Smooth muscle cell (in vitro differentiated cells): ENCODE measurements at regions not wholly inside any gene's neighbourhood (a gene's known extent, or its start where the extent isn't known, plus 50 kb on each side); places are given as distances from the start of the nearest gene placed in this dataset.

Experiments
- DNase-seq: peaks from one replicate; lab custom pipeline; 2025; ENCODE audit not compliant: unreplicated experiment; lab: John Stamatoyannopoulos, UW
- H2AFZ ChIP-seq: fragments of 200-600 bp; sonication (generic); 2 replicates; pipeline ENCODE4 v1.6.0; 2016; ENCODE audit warnings: antibody characterized with exemption, low read depth, mild to moderate bottlenecking
- H3F3A ChIP-seq: fragments of 200-600 bp; sonication (generic); 2 replicates; pipeline ENCODE4 v1.6.0; 2017; ENCODE audit warnings: antibody characterized with exemption, low read depth
- H3K27ac ChIP-seq: fragments of 200-600 bp; sonication (generic); 2 replicates; pipeline ENCODE4 v1.5.1; 2016; ENCODE audit warnings: low read depth, mild to moderate bottlenecking
- H3K27me3 ChIP-seq: fragments of 200-600 bp; sonication (generic); 2 replicates; pipeline ENCODE4 v1.6.1; 2016; ENCODE audit warnings: low read depth, mild to moderate bottlenecking
- H3K36me3 ChIP-seq: fragments of 200-600 bp; sonication (generic); 2 replicates; pipeline ENCODE4 v1.5.1; 2016; ENCODE audit warnings: low read depth
- H3K4me1 ChIP-seq: fragments of 200-600 bp; sonication (generic); 2 replicates; pipeline ENCODE4 v1.5.1; 2016; ENCODE audit warnings: low read depth
- H3K4me2 ChIP-seq: fragments of 200-600 bp; sonication (generic); 2 replicates; pipeline ENCODE4 v1.6.0; 2016; ENCODE audit warnings: mild to moderate bottlenecking
- H3K4me3 ChIP-seq: fragments of 200-600 bp; sonication (generic); 2 replicates; pipeline ENCODE4 v1.5.1; 2016; ENCODE audit warnings: mild to moderate bottlenecking
- H3K79me2 ChIP-seq: fragments of 200-600 bp; sonication (generic); 2 replicates; pipeline ENCODE4 v1.6.0; 2016; ENCODE audit warnings: low read depth, mild to moderate bottlenecking
- H3K9ac ChIP-seq: fragments of 200-600 bp; sonication (generic); 2 replicates; pipeline ENCODE4 v1.6.0; 2016; ENCODE audit warnings: low read depth
- H3K9me3 ChIP-seq: fragments of 200-600 bp; sonication (generic); replicated peaks from 2 replicates; pipeline ENCODE4 v1.5.1; 2016; ENCODE audit warnings: low read depth
- H4K20me1 ChIP-seq: fragments of 200-600 bp; sonication (generic); 2 replicates; pipeline ENCODE4 v1.6.0; 2016; ENCODE audit warnings: low read depth
- CTCF ChIP-seq: fragments of 200-600 bp; sonication (generic); IDR thresholded peaks from 2 replicates; pipeline ENCODE4 v1.5.1; 2017; ENCODE audit warnings: borderline replicate concordance, mild to moderate bottlenecking, antibody characterized with exemption; ENCODE audit not compliant: insufficient read depth, poor library complexity, severe bottlenecking
- WGBS: methylation state at CpG from one replicate; pipeline ENCODE4 v1.1.7; 2016; ENCODE audit warnings: low lambda C conversion rate; 5-methylcytosine and 5-hydroxymethylcytosine counted together

DNA sequence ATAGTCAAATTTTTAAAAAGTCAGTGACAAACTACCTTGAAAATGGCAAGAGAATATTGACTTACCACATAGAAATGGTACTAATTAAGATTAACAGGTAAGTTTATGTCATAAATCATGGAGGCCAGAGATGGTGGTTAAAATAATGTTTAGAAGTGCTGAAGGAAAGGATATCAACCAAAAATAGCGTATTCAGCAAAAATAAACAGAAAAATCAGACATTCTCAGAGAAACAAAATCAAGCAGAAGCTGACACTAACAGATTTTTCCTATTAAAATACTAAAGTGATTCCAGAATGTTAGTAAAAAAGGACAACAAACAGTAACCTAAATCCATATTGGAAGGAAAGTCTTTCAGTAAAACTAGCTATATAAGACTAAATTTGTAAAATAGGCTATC is 959.9 kb upstream of the CDH10 start:
- no peak for TF ChIP-seq CTCF
- H3K4me3 ChIP-seq: no peak overlapping the region
- no peak overlapping the region for H3K27ac ChIP-seq

DNA sequence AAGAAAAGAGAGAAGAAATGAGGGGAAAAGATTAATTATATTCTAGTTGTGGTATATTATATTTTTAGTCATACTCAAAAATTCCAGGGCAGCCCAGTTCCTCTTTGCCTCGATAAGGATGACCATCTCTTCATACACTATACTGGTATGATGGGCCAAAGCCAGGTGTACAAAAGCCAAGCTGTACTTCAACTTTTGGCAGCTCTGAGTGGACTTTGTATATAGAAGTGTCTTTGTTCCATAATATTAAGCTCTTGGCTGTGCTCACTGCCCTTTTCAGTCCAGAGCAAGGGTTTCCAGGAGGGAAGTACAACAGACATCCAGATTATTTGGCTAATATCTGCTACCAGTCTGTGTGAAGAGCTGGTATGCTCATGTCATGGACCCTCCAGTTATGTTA is 934.3 kb upstream of the CDH10 start:
- Histone ChIP-seq H3K9me3 (peaks cover 3% of the 10 kb centered on the region), H3K4me3 (no peak overlapping the region), H3K4me1 (no peaks in the 10 kb centered on the region), H3K79me2 (no peaks in the 10 kb centered on the region), H3K27ac (no peak overlapping the region), H3F3A (no peaks in the 10 kb centered on the region), H2AFZ (no peak overlapping the region), H3K36me3 (no peaks in the 10 kb centered on the region), H3K4me2 (no peak overlapping the region), H3K27me3 (no peaks in the 10 kb centered on the region), H4K20me1 (no peaks in the 10 kb centered on the region), H3K9ac (no peak overlapping the region)
- WGBS: 100% methylated on average over 1 of the region's 1 CpG
- no peak for DNase-seq
- no peak for TF ChIP-seq CTCF

More for the DNA sequence above, 959.9 kb upstream of the CDH10 start:
- H3F3A ChIP-seq: no peaks in the 10 kb centered on the region
- no peaks in the 10 kb centered on the region for H4K20me1 ChIP-seq
- DNase-seq: no peak
- H3K27me3 ChIP-seq: no peaks in the 10 kb centered on the region
- no peaks in the 10 kb centered on the region for H3K9me3 ChIP-seq
- no peak overlapping the region for H2AFZ ChIP-seq
- no peak overlapping the region for H3K4me2 ChIP-seq
- no peaks in the 10 kb centered on the region for H3K79me2 ChIP-seq
- WGBS: 93% methylated on average over 1 of the region's 1 CpG
- no peaks in the 10 kb centered on the region for H3K4me1 ChIP-seq
- H3K36me3 ChIP-seq: no peaks in the 10 kb centered on the region
- no peak overlapping the region for H3K9ac ChIP-seq

GRCh38 chr5:25573691-25574090 is 928.9 kb upstream of the CDH10 start:
- H3K27me3 ChIP-seq: no peaks in the 10 kb centered on the region
- no peaks in the 10 kb centered on the region for H3F3A ChIP-seq
- no peaks in the 10 kb centered on the region for H3K4me1 ChIP-seq
- 67% methylated on average over 2 of the region's 2 CpGs for WGBS
- no peaks in the 10 kb centered on the region for H3K9me3 ChIP-seq
- no peak overlapping the region for H3K4me2 ChIP-seq
- H3K79me2 ChIP-seq: no peaks in the 10 kb centered on the region
- H3K4me3 ChIP-seq: no peak overlapping the region
- no peak overlapping the region for H2AFZ ChIP-seq
- TF ChIP-seq CTCF: no peak
- no peak overlapping the region for H3K9ac ChIP-seq
- DNase-seq: no peak
- no peaks in the 10 kb centered on the region for H4K20me1 ChIP-seq
- H3K27ac ChIP-seq: no peak overlapping the region
- H3K36me3 ChIP-seq: no peaks in the 10 kb centered on the region

GRCh38 chr5:25570067-25570583 is 925.3 kb upstream of the CDH10 start:
- Histone ChIP-seq H3K36me3 (no peaks in the 10 kb centered on the region), H3K9ac (no peak overlapping the region), H4K20me1 (no peaks in the 10 kb centered on the region), H3K79me2 (no peaks in the 10 kb centered on the region), H3K4me2 (no peak overlapping the region), H3K27ac (no peak overlapping the region), H3K9me3 (no peaks in the 10 kb centered on the region), H2AFZ (no peak overlapping the region), H3K27me3 (no peaks in the 10 kb centered on the region), H3F3A (no peaks in the 10 kb centered on the region), H3K4me3 (no peak overlapping the region), H3K4me1 (no peaks in the 10 kb centered on the region)
- no peak for DNase-seq
- WGBS: 57% methylated on average over 5 of the region's 5 CpGs
- TF ChIP-seq CTCF: no peak
